HG03103 (cell line): ENCODE measurements at regions not wholly inside any gene's neighbourhood (a gene's known extent, or its start where the extent isn't known, plus 50 kb on each side); places are given as distances from the start of the nearest gene placed in this dataset.
"Not testable (repeated sequence)": the region's sequence is repeated elsewhere in the genome, so short reads cannot be mapped to it uniquely, and the experiment has no call there.

ENCODE experiments used
- ATAC-seq: cut with Tn5 transposase; IDR thresholded peaks from one replicate; pipeline ENCODE4 v1.9.1; 2021; ENCODE audit warnings: low read depth; ENCODE audit not compliant: unreplicated experiment

- no peak for ATAC-seq
Measured at GRCh38 chr17:70503449-70503848, 334.1 kb downstream of the KCNJ2 start.

- ATAC-seq, result no peak
Measured at GRCh38 chr17:70510288-70510687, 341.0 kb downstream of the KCNJ2 start.

GRCh38 chr17:70517816-70518215 lies 348.5 kb downstream of the KCNJ2 start:
- ATAC-seq, result no peak

GRCh38 chr17:70519300-70519699 lies 350.0 kb downstream of the KCNJ2 start:
- no peak for ATAC-seq

GRCh38 chr17:70520447-70520846 lies 351.1 kb downstream of the KCNJ2 start:
- ATAC-seq, result no peak

- no peak for ATAC-seq
Measured at GRCh38 chr17:70520956-70521355, 351.6 kb downstream of the KCNJ2 start.

GRCh38 chr17:70521821-70522256 lies 352.5 kb downstream of the KCNJ2 start:
- no peak for ATAC-seq

- ATAC-seq, result no peak
Measured at GRCh38 chr17:70523426-70523825, 354.1 kb downstream of the KCNJ2 start.

GRCh38 chr17:70525035-70525434 lies 355.7 kb downstream of the KCNJ2 start:
- ATAC-seq, result not testable (repeated sequence)

- ATAC-seq, result no peak
Measured at GRCh38 chr17:70525961-70526360, 356.6 kb downstream of the KCNJ2 start.

- no peak for ATAC-seq
Measured at GRCh38 chr17:70527364-70527888, 358.1 kb downstream of the KCNJ2 start.

- no peak for ATAC-seq
Measured at GRCh38 chr17:70533427-70533826, 364.1 kb downstream of the KCNJ2 start.

- ATAC-seq, result no peak
Measured at GRCh38 chr17:70535986-70536385, 366.7 kb downstream of the KCNJ2 start.

- no peak for ATAC-seq
Measured at GRCh38 chr17:70539132-70539924, 370.0 kb downstream of the KCNJ2 start.

- no peak for ATAC-seq
Measured at GRCh38 chr17:70542876-70543275, 373.5 kb downstream of the KCNJ2 start.

- ATAC-seq, result no peak
Measured at GRCh38 chr17:70544317-70544716, 375.0 kb downstream of the KCNJ2 start.

GRCh38 chr17:70552230-70552981 lies 383.1 kb downstream of the KCNJ2 start:
- no peak for ATAC-seq

GRCh38 chr17:70552982-70553334 lies 383.6 kb downstream of the KCNJ2 start:
- no peak for ATAC-seq

GRCh38 chr17:70555723-70556122 lies 386.4 kb downstream of the KCNJ2 start:
- ATAC-seq, result no peak

GRCh38 chr17:70558821-70559220 lies 389.5 kb downstream of the KCNJ2 start:
- ATAC-seq, result no peak

GRCh38 chr17:70560471-70560870 lies 391.1 kb downstream of the KCNJ2 start:
- ATAC-seq, result no peak

- ATAC-seq, result no peak
Measured at GRCh38 chr17:70562137-70562536, 392.8 kb downstream of the KCNJ2 start.
